Stomach (tissue), 8 donors: ENCODE measurements at regions not wholly inside any gene's neighbourhood (a gene's known extent, or its start where the extent isn't known, plus 50 kb on each side); places are given as distances from the start of the nearest gene placed in this dataset.

Source experiments
- DNase-seq, 2 donors: peaks; one replicate each; pipeline versions ENCODE4 v3.0.0 to v3.0.0-alpha.2; 2013 to 2019
- H3K27ac ChIP-seq, 5 donors: fragments of 200-600 bp in 4 of 5; sonication (generic) in 4 of 5; one replicate each; pipeline ENCODE4 v1.5.1; 2013 to 2019; ENCODE audit warnings: mild to moderate bottlenecking in 1 of 5, moderate library complexity in 1 of 5
- H3K27me3 ChIP-seq, 3 donors: fragments of 200-600 bp; sonication (generic); one replicate each; pipeline ENCODE4 v1.5.1; 2017 to 2019; ENCODE audit warnings: mixed run types in 1 of 3
- H3K36me3 ChIP-seq, 4 donors: fragments of 200-600 bp; sonication (generic); 1 replicate in 3 of 4; 2 replicates in 1 of 4; pipeline ENCODE4 v1.5.1; 2016 to 2019
- H3K4me1 ChIP-seq, 4 donors: fragments of 200-600 bp; sonication (generic); one replicate each; pipeline ENCODE4 v1.5.1; 2016 to 2019
- H3K4me3 ChIP-seq, 4 donors: fragments of 200-600 bp; sonication (generic) in 3 of 4; one replicate each; pipeline ENCODE4 v1.5.1; 2016 to 2019; ENCODE audit warnings: mild to moderate bottlenecking in 1 of 4
- H3K9me3 ChIP-seq, 4 donors: fragments of 200-600 bp; sonication (generic); one replicate each; pipeline ENCODE4 v1.5.1; 2016 to 2019
- CTCF ChIP-seq, 7 experiments: fragments of 450-650 bp in 4 of 7; fragments of 200-600 bp in 3 of 7; sonication (generic) in 3 of 7; IDR thresholded peaks; one replicate each; pipeline ENCODE4 v1.5.1; 2016 to 2019; ENCODE audit warnings: antibody characterized with exemption in 7 of 7, control low read depth in 2 of 7, mild to moderate bottlenecking in 1 of 7
- EP300 ChIP-seq: sonication (generic); formaldehyde crosslinking; IDR thresholded peaks from one replicate; pipeline ENCODE4 v1.6.1; 2017; ENCODE audit warnings: antibody characterized with exemption
- POLR2A ChIP-seq, 4 donors: fragments of 450-650 bp; IDR thresholded peaks; one replicate each; pipeline ENCODE4 v1.6.1; 2016; ENCODE audit warnings: antibody characterized with exemption in 4 of 4, control low read depth in 2 of 4, mild to moderate bottlenecking in 1 of 4, moderate library complexity in 1 of 4
- POLR2AphosphoS5 ChIP-seq, 3 donors: sonication (generic); formaldehyde crosslinking; IDR thresholded peaks; one replicate each; pipeline ENCODE4 v1.6.1; 2016; ENCODE audit warnings: antibody characterized with exemption in 3 of 3
- WGBS, 5 donors: extraction: QIAGEN DNeasy Blood & Tissue Kit in 3 of 5; methylation state at CpG; one replicate each; pipeline versions ENCODE4 v1.1.5 to v1.1.7; 2013 to 2018; 5-methylcytosine and 5-hydroxymethylcytosine counted together
- intact Hi-C: fragments of 100-400 bp; cut with DNase I; formaldehyde crosslinking; loops from one replicate; pipeline ENCODE4 v1.15.1; 2023; ENCODE audit warnings: low total_unique reads
- donor health status: healthy with polysubstance abuse.
- donor health status: Bipolar disorder and iron deficiency.
- donor health status: healthy.

- intact Hi-C loops: no loop called here
- DNase-seq: peak; percentile 66 to 86
- peak in 2 of 3 donors; percentile 57 to 64 for TF ChIP-seq POLR2AphosphoS5 (IDR thresholded peaks at IDR 0.05)
- TF ChIP-seq POLR2A (IDR thresholded peaks at IDR 0.05): no peak
- Histone ChIP-seq H3K4me1 (peaks cover 36 to 73% (median 49%) of the 10 kb centered on the region in 4 donors), H3K27ac (peak overlapping the region; percentile 52 to 84 (median 73)), H3K4me3 (no peak overlapping the region), H3K27me3 (no peaks in the 10 kb centered on the region), H3K36me3 (no peaks in the 10 kb centered on the region), H3K9me3 (no peaks in the 10 kb centered on the region)
- WGBS, 5 donors: 31 to 53% (median 43%) methylated on average over 7 of the region's 7 CpGs
Observed at GRCh38 chr20:50389438-50389807, 120.8 kb upstream of the PTPN1 start.

- TF ChIP-seq POLR2A (IDR thresholded peaks at IDR 0.05) (no peak), CTCF (IDR thresholded peaks at IDR 0.05) (no peak), EP300 (no peak), POLR2AphosphoS5 (IDR thresholded peaks at IDR 0.05) (no peak)
- Histone ChIP-seq H3K27me3 (no peaks in the 10 kb centered on the region), H3K4me1 (peaks cover 42 to 73% (median 56%) of the 10 kb centered on the region in 4 donors), H3K9me3 (no peaks in the 10 kb centered on the region), H3K4me3 (no peak overlapping the region), H3K36me3 (no peaks in the 10 kb centered on the region), H3K27ac (peak overlapping the region; percentile 52 to 84 (median 73))
- DNase-seq: no peak
- WGBS, 5 donors: 39 to 62% (median 56%) methylated on average over 14 of the region's 14 CpGs
- intact Hi-C loops: loop anchor here (10.0 kb wide), 1 partner anchor 65 kb away; no protein-coding TSS in a partner anchor
Observed at GRCh38 chr20:50389808-50390684, 120.1 kb upstream of the PTPN1 start.

DNA sequence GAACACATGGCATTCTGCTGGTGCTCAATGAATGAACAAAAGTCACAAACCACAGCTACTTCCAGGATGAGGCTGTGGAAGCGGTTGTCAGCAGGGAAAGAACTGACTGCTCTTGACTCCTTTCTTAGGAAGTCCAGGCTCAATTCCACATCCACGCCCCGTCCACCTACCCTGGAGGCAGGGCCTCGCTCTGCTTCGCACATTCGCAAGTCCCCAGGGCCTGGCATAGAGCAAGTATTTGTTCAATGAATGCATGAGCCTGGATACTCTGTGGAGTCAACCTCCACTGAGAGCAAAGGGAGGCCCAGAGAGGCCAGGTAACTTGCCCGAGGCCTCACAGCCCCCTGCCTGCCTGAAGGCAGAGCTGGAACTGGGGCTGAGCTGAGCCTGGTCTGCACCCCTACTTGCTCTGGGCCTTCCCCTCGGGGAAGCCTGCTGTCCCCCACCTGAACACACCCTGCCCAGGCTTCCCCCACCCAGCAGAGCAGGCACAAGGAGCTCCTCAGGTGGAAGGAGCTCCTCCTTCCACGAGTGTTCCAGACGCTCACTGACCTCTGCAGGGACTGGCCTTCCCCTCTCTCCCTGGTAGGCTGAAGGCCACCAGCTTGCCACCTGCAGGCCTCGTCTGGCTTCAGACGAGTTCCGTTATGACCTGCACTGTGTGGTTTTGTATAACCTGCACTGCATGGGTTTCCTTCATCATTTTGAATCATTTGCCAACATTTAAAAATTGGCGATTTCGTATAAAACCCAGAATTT, 119.3 kb upstream of the PTPN1 start:
- intact Hi-C loops: loop anchor here (10.0 kb wide), 1 partner anchor 64 kb away; no protein-coding TSS in a partner anchor
- peaks cover 51 to 79% (median 64%) of the 10 kb centered on the region in 4 donors for H3K4me1 ChIP-seq

DNA sequence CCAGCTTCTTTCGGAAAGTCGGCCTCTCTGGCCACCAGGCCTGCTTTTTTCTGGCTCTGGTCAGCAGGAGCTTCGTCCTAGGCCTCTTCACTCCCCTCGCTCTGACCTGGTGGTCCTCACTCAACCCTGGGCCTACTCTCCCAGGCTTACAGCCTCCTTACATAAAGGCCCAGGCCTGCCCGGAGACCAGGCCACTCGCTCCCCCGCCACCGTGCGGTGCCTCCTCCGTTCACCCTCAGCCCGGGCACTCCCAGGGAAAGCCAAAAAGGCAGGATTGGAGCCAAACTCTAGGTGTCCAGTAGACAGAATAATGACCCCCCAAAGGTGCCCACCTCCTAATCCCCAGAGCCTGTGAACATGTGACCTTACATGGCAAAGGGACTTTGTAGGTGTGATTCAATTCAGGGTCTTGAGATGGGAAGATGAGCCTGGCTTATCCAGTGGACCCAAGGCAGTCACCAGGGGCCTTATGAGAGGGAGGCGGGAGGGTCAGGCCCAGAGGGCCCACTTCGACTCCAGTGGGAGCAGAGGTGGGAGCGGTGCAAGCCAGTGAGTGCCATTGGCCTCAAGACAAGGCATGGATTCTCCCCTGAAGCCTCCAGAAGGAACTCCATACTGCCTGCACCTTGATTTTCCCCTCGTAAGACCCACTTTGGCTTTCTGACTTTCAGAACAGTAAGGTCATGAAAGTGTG, 118.6 kb upstream of the PTPN1 start:
- intact Hi-C loops: loop anchor here (10.0 kb wide), 1 partner anchor 63 kb away; no protein-coding TSS in a partner anchor
- no peak overlapping the region for H3K4me3 ChIP-seq
- H3K36me3 ChIP-seq: no peaks in the 10 kb centered on the region
- WGBS, 5 donors: 95 to 97% (median 96%) methylated on average over 14 to 15 of the region's 15 CpGs
- DNase-seq: no peak
- no peaks in the 10 kb centered on the region for H3K27me3 ChIP-seq
- TF ChIP-seq EP300 (no peak), POLR2AphosphoS5 (IDR thresholded peaks at IDR 0.05) (no peak), CTCF (IDR thresholded peaks at IDR 0.05) (no peak), POLR2A (IDR thresholded peaks at IDR 0.05) (no peak)
- peaks cover 57 to 82% (median 68%) of the 10 kb centered on the region in 4 donors for H3K4me1 ChIP-seq
- H3K27ac ChIP-seq: peak overlapping the region in 3 of 5 donors; percentile 73 to 84 (median 73)
- no peaks in the 10 kb centered on the region for H3K9me3 ChIP-seq

More for the DNA sequence above, 119.3 kb upstream of the PTPN1 start:
- Histone ChIP-seq H3K36me3 (no peaks in the 10 kb centered on the region), H3K27me3 (no peaks in the 10 kb centered on the region), H3K27ac (peak overlapping the region; percentile 52 to 84 (median 73)), H3K4me3 (no peak overlapping the region), H3K9me3 (no peaks in the 10 kb centered on the region)
- WGBS, 5 donors: 59 to 76% (median 69%) methylated on average over 14 to 15 of the region's 15 CpGs
- TF ChIP-seq POLR2AphosphoS5 (IDR thresholded peaks at IDR 0.05): no peak
- TF ChIP-seq EP300: no peak
- no peak for TF ChIP-seq POLR2A (IDR thresholded peaks at IDR 0.05)
- no peak for TF ChIP-seq CTCF (IDR thresholded peaks at IDR 0.05)
- DNase-seq: peak in 1 of 2 donors; percentile 79
